Stimulated activated CD8-positive, alpha-beta memory T cell treated with anti-CD3 and anti-CD28 coated beads, Interleukin-4, amount 100 ng/mL, for 24 hours (primary cell): ENCODE measurements at regions not wholly inside any gene's neighbourhood (a gene's known extent, or its start where the extent isn't known, plus 50 kb on each side); places are given as distances from the start of the nearest gene placed in this dataset.
"Not testable (repeated sequence)": the region's sequence is repeated elsewhere in the genome, so short reads cannot be mapped to it uniquely, and the experiment has no call there.

ENCODE experiments used
- DNase-seq: peaks from one replicate; pipeline ENCODE4 v3.0.0-alpha.2; 2020; ENCODE audit warnings: low read depth

DNA sequence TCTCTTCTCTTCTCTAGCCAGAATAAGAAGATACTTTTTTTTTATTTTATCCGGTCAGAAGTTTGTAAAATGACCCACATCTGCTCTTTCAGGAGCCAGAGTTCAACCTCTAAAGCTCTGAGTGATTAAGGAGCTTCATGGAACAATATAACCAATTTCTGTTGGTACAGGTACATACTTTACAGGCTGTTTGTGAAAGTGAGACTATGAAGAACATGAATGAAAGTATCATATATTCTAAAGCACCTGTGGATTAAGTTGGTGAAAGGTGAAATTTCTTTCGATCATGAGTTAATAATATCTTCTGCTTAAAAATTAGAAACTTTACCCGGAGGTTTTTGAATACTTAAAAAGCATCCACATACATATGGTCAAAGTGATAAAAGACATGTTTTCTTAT, 65.2 kb downstream of the DMRT2 start:
- DNase-seq = no peak

DNA sequence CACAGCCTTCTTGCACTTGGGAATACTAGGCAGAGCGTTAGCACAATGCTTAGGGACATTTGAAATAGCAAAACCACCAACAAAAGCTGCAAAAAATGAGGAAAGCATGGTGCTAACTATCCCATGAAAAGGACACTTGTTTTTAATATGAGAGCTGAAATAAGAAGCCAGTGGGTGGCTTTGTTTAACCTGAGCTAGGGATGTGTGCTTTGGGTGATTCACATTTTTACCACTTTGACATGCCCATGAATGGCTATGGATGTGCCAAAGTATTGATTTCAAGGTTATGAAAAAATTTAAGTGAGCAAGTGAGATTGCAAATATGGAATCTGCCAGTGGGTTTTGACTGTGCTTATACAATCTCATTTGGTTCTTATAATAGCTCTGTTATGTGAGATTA, 67.3 kb downstream of the DMRT2 start:
- no peak for DNase-seq

DNA sequence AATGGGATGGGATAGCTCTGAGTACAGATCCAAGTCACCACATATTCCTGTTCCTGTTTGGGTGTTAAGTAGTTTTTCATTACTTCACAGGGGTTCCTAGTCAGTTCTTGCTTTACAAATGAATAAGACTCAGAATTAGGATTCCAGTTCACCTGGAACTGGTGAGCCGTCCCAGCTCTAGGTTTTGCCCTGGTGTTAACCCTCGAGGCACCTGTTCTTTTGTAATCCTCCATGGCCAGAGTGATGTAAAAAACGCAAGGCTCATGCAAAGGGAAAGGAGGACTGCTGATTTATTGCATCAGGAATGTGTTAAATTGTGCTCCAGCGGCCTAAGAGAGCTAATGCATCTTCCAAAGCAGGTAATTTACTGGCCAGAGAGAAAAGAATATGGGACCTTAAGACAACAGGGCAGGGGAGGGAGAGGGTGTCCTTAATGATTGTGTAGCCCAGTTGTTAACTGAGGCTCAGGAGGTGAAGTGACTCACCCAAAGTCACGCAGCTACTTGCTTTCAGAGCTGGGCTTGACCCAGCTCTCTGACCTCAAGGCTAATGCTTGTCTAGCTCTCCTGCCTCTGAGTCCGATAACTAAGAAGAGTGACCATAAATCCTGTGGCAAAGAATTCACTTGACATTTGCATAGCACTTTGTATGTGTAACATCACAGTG, 70.5 kb downstream of the DMRT2 start:
- DNase-seq = no peak

DNA sequence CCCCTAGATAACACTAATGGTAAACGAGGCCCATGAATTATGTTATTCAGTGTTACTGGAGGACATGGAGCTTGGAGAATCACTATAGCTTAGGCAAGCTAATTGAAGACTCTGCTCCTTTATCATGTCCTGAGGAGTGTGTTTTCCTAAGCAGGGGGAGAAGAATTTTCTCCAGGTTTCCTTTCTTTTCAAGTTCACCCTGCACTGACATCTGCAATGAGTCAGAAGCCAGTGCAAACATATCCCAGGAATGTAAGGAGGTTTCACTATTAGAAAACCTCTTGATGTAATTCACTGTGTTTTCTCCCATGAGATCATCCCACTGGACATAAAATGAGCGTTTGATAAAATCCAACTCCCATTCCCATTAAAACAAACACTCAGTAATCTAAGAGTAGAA, 75.6 kb downstream of the DMRT2 start:
- no peak for DNase-seq

DNA sequence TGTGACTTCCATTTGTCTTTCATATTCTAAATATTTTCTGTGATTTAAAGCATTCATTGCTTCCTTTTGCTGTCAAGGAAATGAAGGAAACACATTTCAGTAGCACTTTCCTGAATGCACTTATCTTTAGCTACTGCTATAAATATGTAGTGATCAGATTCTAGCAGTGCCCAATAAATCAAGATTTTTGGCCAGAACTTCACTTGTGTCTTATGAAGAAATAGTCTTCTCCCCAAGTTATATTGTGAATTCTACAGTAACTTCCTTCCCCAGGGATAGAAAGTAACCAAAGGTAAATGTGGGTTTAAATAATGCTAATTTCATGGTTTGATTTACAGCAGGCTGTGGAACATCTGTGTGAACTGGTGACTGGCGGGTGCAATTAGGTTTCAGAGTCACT, 77.9 kb downstream of the DMRT2 start:
- DNase-seq = no peak

DNA sequence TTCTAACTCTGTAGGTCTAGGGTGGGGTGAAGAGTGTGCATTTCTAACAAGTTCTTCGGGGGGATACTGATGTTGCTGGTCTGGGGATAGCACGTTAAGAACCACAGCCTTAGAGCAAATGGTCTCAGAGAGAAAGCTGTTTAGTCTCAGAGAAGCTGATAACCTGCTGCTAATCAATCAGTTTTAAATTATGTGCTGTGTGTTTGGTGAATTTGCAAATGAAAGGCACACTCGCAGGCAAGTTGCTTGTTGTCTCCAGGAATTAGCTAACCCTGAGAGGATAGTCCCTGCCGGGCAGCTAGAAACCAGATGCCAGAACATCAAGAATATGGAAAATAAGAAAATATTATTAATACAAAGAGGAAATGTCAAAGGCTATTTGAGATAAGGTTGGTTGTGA, 79.2 kb downstream of the DMRT2 start:
- no peak for DNase-seq

- DNase-seq = no peak
These were observed 89.9 kb downstream of the DMRT2 start for GRCh38 chr9:1140057-1140456.

- no peak for DNase-seq
These were observed 101.5 kb downstream of the DMRT2 start for GRCh38 chr9:1151691-1152090.

- no peak for DNase-seq
These were observed 102.0 kb downstream of the DMRT2 start for GRCh38 chr9:1152171-1152570.

DNA sequence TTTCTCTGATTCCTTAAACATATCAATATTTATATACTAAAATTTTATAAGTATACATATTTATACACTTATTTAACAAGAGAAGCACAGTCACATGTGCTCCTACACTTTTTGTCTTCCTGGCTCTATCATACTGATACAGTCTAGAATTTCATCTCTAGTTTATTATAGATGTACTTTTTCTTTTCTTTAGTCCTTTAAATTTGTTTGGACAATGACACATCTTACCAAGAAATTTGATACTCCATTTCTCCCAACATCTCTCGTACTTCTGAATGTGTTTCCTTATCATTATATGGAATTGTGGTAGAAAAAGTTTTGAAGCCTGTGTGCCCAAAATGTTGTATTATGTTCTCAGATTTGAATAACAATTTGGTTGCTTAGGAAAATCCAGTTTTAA, 104.6 kb downstream of the DMRT2 start:
- DNase-seq = no peak

GRCh38 chr9:1155602-1156001, 105.4 kb downstream of the DMRT2 start:
- DNase-seq = no peak

GRCh38 chr9:1156794-1157550, 106.8 kb downstream of the DMRT2 start:
- no peak for DNase-seq

DNA sequence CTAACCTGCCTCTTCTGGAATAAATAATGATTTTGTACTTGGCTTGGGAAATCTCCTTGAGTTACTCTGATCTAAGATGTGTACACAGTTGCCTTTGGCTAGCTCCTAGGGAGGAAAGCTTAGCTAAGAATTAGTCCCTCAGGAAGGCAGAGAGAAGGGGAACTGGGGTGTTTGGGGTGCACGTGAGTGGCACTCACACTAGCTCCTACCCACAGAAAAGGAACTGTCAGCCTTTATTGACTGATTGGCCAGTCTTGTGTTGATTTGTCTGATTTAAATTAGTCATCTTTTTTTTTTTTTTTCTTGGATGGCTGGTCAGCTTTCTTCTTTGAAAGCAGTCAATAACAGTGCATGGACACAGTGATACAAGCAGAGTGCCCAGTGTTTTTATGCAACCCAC, 107.7 kb downstream of the DMRT2 start:
- no peak for DNase-seq

- no peak for DNase-seq
These were observed 120.8 kb downstream of the DMRT2 start for GRCh38 chr9:1170918-1171317.

DNA sequence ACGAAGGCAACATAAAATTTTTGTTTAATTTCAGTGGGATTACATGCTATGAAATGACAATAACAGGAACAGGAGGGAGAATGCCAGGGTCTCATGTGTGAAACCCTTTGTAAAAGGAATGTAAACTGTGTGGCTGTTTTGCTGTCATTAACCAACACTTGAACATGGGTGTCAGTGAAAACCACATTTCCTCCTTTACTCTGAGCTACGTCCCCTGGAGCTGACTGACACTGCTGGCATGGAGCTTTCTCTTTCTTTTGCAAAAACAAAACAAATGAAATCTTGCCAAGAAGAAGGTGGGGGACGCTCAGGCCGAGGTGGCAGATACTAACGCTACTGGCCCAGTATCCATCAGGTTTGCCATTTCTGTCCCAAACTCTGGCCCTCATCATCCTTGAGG, 121.4 kb downstream of the DMRT2 start:
- no peak for DNase-seq

GRCh38 chr9:1173211-1173610, 123.1 kb downstream of the DMRT2 start:
- no peak for DNase-seq

DNA sequence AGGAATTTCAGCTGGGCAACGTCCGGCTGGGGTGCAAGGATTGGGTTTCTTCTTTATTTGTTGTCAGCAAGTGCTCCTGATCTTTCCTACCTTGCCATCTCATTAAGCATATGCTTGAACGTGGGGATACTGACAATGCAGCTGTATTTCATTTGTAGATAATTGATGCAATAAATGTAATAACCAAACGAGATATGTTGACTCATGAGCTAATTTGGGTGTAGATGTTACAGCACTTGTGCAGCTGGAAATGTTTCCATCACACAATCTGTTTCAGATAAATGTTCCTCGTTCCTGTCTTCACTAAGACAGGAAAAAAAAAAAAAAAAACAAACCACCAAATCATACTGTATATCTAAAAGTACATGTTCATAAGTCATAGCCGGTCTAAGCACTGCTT, 123.8 kb downstream of the DMRT2 start:
- no peak for DNase-seq

- DNase-seq = no peak
These were observed 129.2 kb downstream of the DMRT2 start for GRCh38 chr9:1179366-1179765.

- no peak for DNase-seq
These were observed 134.0 kb downstream of the DMRT2 start for GRCh38 chr9:1184146-1184545.

DNA sequence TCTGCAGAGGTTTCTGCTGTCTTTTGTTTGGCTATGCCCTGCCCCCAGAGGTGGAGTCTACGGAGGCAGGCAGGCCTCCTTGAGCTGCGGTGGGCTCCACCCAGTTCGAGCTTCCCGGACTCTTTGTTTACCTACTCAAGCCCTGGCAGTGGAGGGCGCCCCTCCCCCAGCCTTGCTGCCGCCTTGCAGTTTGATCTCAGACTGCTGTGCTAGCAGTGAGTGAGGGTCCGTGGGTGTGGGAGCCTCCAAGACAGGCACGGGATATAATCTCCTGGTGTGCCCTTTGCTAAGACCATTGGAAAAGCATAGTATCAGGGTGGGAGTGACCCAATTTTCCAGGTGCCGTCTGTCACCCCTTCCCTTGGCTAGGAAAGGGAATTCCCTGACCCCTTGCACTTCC, 137.0 kb downstream of the DMRT2 start:
- DNase-seq = not testable (repeated sequence)

GRCh38 chr9:1195636-1196035, 145.5 kb downstream of the DMRT2 start:
- DNase-seq = not testable (repeated sequence)

DNA sequence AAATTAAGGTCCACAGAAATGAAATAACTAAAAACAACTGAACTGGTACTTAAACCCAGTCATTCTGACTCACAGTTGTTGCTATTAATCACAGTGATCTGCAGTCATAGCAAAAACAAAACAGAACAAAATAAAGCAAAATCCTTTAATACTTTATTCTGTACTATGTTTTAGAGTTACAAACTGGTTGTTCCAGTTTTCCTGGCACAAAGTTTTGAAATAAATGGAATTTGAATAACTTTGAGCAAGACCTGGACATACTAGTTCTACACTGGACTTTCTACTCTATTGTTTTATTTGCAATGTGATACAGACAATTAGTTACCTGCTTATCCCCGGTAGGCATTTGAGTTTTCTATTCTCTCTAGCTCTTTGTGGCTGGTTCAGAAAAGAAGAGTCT, 147.9 kb downstream of the DMRT2 start:
- DNase-seq = no peak

DNA sequence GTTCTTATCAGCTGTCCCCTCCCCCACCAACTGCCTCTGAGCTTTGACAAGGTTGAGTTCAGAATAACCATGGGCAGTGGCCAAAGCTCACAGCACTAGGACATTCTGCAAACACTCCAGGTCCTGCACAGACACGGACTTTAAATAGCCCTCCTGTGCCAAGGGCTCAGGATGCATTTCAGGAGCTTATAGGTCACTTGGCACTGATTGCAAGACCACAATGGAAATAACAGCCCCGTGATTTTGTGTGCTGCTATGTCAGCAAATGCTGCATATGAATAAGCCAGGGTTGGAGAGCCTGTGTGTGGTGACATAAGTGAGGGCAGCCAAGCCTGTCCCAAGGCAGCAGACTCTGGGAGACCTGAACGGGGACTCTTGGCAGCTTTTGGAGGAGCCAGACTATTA, 150.7 kb downstream of the DMRT2 start:
- no peak for DNase-seq

DNA sequence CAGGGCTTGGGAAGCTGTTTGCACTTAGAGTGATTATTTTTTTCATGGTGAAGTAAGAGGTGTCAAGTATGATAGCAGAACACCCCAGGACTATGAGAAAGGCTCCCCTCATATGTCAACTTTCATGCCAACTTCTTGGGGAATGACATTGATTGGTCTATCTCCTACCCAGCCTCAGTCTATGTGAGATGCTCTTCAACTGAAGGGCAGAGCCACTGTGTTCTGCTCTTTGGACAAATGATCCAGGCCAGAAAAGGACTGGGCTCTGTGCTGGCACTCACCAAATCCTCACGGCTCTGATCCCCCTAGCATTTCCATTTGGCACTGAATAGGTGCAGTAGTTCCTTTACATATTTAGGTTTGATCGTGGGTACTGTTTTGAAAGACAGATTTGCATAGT, 151.1 kb downstream of the DMRT2 start:
- DNase-seq = no peak
